GM12878 (cell line): ENCODE measurements at regions not wholly inside any gene's neighbourhood (a gene's known extent, or its start where the extent isn't known, plus 50 kb on each side); places are given as distances from the start of the nearest gene placed in this dataset.

Experiments
- ATAC-seq: fragments of 200-7000 bp; cut with Tn5 transposase; 3 replicates; pipeline ENCODE4 v1.9.1; 2020; ENCODE audit warnings: mild to moderate bottlenecking, moderate library complexity
- BruUV-seq: library from RNA; stranded (reverse); fragments of 400-500 nt; replicated peaks from 2 replicates; lab custom pipeline; 2021; lab: Mats Ljungman, UMichigan
- CTCF ChIA-PET: fragments of 300-600 bp; sonication (Branson Sonifier 250); formaldehyde crosslinking; extraction: SDS; loops from one replicate; lab custom pipeline; 2021; ENCODE audit warnings: inconsistent platforms; lab: Yijun Ruan, JAX
- POLR2A ChIA-PET: fragments of 350-600 bp; formaldehyde crosslinking; extraction: SDS; loops from one replicate; lab custom pipeline; 2021; ENCODE audit warnings: inconsistent platforms; lab: Charles Lee
- RAD21 ChIA-PET: fragments of 300-600 bp; sonication (Branson Sonifier 250); formaldehyde crosslinking; loops from one replicate; lab custom pipeline; 2023; ENCODE audit warnings: antibody characterized with exemption; ENCODE audit not compliant: unreplicated experiment; lab: Charles Lee
- SMC1A ChIA-PET: fragments of 300-600 bp; sonication (Branson Sonifier 250); formaldehyde crosslinking; loops from one replicate; lab custom pipeline; 2023; ENCODE audit not compliant: unreplicated experiment, uncharacterized antibody; lab: Charles Lee
- DNase-seq: peaks from one replicate; pipeline ENCODE4 v3.0.0-alpha.2; 2011; ENCODE audit warnings: low read depth, low spot score
- FAIRE-seq: peaks from 3 replicates; lab custom pipeline; 2011; peaks lifted over from hg19 to GRCh38; lab: Jason Lieb, UNC
- H2AFZ ChIP-seq: 2 replicates; pipeline ENCODE4 v1.6.0; 2011; ENCODE audit warnings: low read depth, low read length, control low read depth; ENCODE audit not compliant: control insufficient read depth
- H3K27ac ChIP-seq: 2 replicates; pipeline ENCODE4 v1.5.1; 2011; ENCODE audit warnings: control low read depth; ENCODE audit not compliant: control insufficient read depth, insufficient read depth
- H3K27me3 ChIP-seq, 2 experiments: replicated peaks in 1 of 2; 2 replicates each; pipeline versions ENCODE4 v1.6.0 to v1.6.1; 2011; ENCODE audit warnings: low read length in 1 of 2; ENCODE audit not compliant: control insufficient read depth in 2 of 2, insufficient read depth in 2 of 2
- H3K36me3 ChIP-seq, 2 experiments: 2 replicates each; pipeline ENCODE4 v1.5.1; 2011; ENCODE audit warnings: low read length in 1 of 2; ENCODE audit not compliant: control insufficient read depth in 2 of 2, insufficient read depth in 2 of 2
- H3K4me1 ChIP-seq: 2 replicates; pipeline ENCODE4 v1.6.1; 2011; ENCODE audit warnings: mild to moderate bottlenecking, low read length, moderate library complexity, mixed read lengths; ENCODE audit not compliant: control insufficient read depth, insufficient read depth
- H3K4me2 ChIP-seq: 2 replicates; pipeline ENCODE4 v1.6.0; 2011; ENCODE audit warnings: control low read depth; ENCODE audit not compliant: control insufficient read depth, insufficient read depth
- H3K4me3 ChIP-seq: fragments of 200-600 bp; sonication (generic); 2 replicates; pipeline ENCODE4 v1.5.1; 2016
- H3K79me2 ChIP-seq: 2 replicates; pipeline ENCODE4 v1.6.0; 2011; ENCODE audit warnings: low read length; ENCODE audit not compliant: control insufficient read depth, insufficient read depth
- H3K9ac ChIP-seq: 2 replicates; pipeline ENCODE4 v1.8.0; 2011; ENCODE audit warnings: low read length, control low read depth, mixed read lengths; ENCODE audit not compliant: control insufficient read depth, insufficient read depth
- H3K9me3 ChIP-seq: replicated peaks from 3 replicates; pipeline ENCODE4 v1.5.1; 2011; ENCODE audit warnings: mild to moderate bottlenecking, low read length; ENCODE audit not compliant: control insufficient read depth, insufficient read depth
- H4K20me1 ChIP-seq: 2 replicates; pipeline ENCODE4 v1.6.0; 2011; ENCODE audit not compliant: control insufficient read depth, insufficient read depth
- POLR2AphosphoS5 ChIP-seq: IDR thresholded peaks from 2 replicates; pipeline ENCODE4 v1.6.1; 2011; ENCODE audit warnings: mild to moderate bottlenecking, low read length, inconsistent platforms
- TCF3 ChIP-seq: IDR thresholded peaks from 2 replicates; pipeline ENCODE4 v1.6.1; 2012; ENCODE audit warnings: low read depth, mild to moderate bottlenecking, low read length, borderline replicate concordance; ENCODE audit not compliant: insufficient read depth
- ZBED1 ChIP-seq: IDR thresholded peaks from 2 replicates; pipeline ENCODE4 v1.6.1; 2016; ENCODE audit warnings: borderline replicate concordance
- WGBS: methylation state at CpG from one replicate; pipeline ENCODE4 v1.1.6; 2016; ENCODE audit warnings: low lambda C conversion rate; ENCODE audit not compliant: insufficient replicate concordance, insufficient coverage; ENCODE audit errors: missing lambda C conversion rate; 5-methylcytosine and 5-hydroxymethylcytosine counted together
- in situ Hi-C: fragments of 300-500 bp; cut with MboI; formaldehyde crosslinking; loops from 9 replicates; pipeline ENCODE4 v1.14.3; 2018; ENCODE audit warnings: mixed read lengths
- intact Hi-C: fragments of 100-400 bp; cut with micrococcal nuclease; formaldehyde crosslinking; loops from one replicate; pipeline ENCODE4 v1.14.2; 2022; ENCODE audit not compliant: unreplicated experiment
- TF ChIP-seq, protein P1 (sequence below), 3 experiments: IDR thresholded peaks in 2 of 3; conservative IDR thresholded peaks in 1 of 3; 2 replicates each; pipeline ENCODE4 v1.5.1; 2011; ENCODE audit warnings: low read depth in 3 of 3, low read length in 3 of 3, mild to moderate bottlenecking in 3 of 3, control low read depth in 2 of 3, moderate library complexity in 2 of 3, inconsistent platforms in 1 of 3, mixed read lengths in 1 of 3; ENCODE audit not compliant: control insufficient read depth in 2 of 3, insufficient read depth in 1 of 3; ENCODE audit errors: extremely low read depth in 1 of 3
- TF ChIP-seq, protein P2 (sequence below): fragments of 450-650 bp; IDR thresholded peaks from 2 replicates; pipeline ENCODE4 v1.6.1; 2016; ENCODE audit warnings: mild to moderate bottlenecking
- TF ChIP-seq, protein P3 (sequence below): fragments of 450-650 bp; IDR thresholded peaks from 2 replicates; pipeline ENCODE4 v1.6.1; 2017; ENCODE audit warnings: low read depth, mild to moderate bottlenecking, moderate library complexity
- TF ChIP-seq, protein P4 (sequence below): fragments of 450-650 bp; formaldehyde crosslinking; IDR thresholded peaks from 2 replicates; pipeline ENCODE4 v1.5.0; 2022; ENCODE audit warnings: mild to moderate bottlenecking, missing genetic modification characterization

DNA sequence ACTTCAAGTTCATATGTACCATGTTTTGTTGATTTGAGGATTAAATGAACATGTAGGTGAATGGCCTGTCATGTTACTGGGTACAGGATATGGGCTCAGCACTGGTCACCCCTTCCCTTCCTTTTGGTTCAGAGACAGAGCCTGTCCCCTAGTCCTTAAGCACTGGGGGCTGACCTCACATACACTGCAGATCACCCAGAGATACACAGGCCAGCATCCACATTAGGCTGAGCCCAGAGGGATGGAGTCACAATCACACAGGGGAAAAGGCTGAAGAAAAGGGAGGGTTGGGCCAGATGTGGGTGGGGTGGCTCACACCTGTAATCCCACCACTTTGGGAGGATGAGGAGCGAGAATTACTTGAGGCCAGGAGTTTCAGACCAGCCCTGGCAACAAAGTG, 62.3 kb downstream of the IGLL5 start (continued):
- TF ChIP-seq, protein P1, sequence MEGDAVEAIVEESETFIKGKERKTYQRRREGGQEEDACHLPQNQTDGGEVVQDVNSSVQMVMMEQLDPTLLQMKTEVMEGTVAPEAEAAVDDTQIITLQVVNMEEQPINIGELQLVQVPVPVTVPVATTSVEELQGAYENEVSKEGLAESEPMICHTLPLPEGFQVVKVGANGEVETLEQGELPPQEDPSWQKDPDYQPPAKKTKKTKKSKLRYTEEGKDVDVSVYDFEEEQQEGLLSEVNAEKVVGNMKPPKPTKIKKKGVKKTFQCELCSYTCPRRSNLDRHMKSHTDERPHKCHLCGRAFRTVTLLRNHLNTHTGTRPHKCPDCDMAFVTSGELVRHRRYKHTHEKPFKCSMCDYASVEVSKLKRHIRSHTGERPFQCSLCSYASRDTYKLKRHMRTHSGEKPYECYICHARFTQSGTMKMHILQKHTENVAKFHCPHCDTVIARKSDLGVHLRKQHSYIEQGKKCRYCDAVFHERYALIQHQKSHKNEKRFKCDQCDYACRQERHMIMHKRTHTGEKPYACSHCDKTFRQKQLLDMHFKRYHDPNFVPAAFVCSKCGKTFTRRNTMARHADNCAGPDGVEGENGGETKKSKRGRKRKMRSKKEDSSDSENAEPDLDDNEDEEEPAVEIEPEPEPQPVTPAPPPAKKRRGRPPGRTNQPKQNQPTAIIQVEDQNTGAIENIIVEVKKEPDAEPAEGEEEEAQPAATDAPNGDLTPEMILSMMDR (IDR thresholded peaks at IDR 0.05 in 2 of 3, conservative IDR thresholded peaks at IDR 0.05 in 1 of 3; ENCODE audit: control insufficient read depth in 2 of 3, extremely low read depth in 1 of 3, insufficient read depth in 1 of 3, low read depth in 3 of 3, low read length in 3 of 3), result no peak
- TF ChIP-seq, protein P2, sequence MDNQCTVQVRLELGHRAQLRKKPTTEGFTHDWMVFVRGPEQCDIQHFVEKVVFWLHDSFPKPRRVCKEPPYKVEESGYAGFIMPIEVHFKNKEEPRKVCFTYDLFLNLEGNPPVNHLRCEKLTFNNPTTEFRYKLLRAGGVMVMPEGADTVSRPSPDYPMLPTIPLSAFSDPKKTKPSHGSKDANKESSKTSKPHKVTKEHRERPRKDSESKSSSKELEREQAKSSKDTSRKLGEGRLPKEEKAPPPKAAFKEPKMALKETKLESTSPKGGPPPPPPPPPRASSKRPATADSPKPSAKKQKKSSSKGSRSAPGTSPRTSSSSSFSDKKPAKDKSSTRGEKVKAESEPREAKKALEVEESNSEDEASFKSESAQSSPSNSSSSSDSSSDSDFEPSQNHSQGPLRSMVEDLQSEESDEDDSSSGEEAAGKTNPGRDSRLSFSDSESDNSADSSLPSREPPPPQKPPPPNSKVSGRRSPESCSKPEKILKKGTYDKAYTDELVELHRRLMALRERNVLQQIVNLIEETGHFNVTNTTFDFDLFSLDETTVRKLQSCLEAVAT, result no peak
- no peak for TF ChIP-seq POLR2AphosphoS5
- no peak for TF ChIP-seq ZBED1
- no peak for TF ChIP-seq TCF3
- TF ChIP-seq, protein P3, sequence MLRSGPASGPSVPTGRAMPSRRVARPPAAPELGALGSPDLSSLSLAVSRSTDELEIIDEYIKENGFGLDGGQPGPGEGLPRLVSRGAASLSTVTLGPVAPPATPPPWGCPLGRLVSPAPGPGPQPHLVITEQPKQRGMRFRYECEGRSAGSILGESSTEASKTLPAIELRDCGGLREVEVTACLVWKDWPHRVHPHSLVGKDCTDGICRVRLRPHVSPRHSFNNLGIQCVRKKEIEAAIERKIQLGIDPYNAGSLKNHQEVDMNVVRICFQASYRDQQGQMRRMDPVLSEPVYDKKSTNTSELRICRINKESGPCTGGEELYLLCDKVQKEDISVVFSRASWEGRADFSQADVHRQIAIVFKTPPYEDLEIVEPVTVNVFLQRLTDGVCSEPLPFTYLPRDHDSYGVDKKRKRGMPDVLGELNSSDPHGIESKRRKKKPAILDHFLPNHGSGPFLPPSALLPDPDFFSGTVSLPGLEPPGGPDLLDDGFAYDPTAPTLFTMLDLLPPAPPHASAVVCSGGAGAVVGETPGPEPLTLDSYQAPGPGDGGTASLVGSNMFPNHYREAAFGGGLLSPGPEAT, result no peak

DNA sequence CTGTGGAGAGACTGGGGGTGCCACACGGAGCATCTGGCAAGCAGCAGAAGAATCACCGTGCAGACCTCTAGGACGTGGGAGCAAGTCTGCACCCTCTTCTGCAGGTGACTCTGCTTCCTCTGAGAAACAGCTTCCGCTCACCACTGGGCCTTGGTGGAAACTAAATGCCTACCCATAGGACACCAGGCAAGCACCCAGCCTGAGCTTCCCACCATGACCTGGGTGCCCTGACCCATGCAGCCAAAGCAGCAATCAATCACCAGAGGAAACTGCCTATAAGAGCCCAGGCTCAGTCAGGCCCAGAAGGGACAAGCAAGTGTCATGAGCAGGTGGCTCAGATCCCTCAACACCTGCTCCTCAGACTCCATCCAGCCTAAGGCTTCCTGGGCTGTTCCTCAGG, 63.4 kb downstream of the IGLL5 start:
- no peak overlapping the region for H2AFZ ChIP-seq
- TF ChIP-seq, protein P4, sequence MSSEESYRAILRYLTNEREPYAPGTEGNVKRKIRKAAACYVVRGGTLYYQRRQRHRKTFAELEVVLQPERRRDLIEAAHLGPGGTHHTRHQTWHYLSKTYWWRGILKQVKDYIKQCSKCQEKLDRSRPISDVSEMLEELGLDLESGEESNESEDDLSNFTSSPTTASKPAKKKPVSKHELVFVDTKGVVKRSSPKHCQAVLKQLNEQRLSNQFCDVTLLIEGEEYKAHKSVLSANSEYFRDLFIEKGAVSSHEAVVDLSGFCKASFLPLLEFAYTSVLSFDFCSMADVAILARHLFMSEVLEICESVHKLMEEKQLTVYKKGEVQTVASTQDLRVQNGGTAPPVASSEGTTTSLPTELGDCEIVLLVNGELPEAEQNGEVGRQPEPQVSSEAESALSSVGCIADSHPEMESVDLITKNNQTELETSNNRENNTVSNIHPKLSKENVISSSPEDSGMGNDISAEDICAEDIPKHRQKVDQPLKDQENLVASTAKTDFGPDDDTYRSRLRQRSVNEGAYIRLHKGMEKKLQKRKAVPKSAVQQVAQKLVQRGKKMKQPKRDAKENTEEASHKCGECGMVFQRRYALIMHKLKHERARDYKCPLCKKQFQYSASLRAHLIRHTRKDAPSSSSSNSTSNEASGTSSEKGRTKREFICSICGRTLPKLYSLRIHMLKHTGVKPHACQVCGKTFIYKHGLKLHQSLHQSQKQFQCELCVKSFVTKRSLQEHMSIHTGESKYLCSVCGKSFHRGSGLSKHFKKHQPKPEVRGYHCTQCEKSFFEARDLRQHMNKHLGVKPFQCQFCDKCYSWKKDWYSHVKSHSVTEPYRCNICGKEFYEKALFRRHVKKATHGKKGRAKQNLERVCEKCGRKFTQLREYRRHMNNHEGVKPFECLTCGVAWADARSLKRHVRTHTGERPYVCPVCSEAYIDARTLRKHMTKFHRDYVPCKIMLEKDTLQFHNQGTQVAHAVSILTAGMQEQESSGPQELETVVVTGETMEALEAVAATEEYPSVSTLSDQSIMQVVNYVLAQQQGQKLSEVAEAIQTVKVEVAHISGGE, result no peak
- FAIRE-seq, result no peak
- no peak for ATAC-seq
- H3K4me3 ChIP-seq, result no peak overlapping the region
- no TSS peak for BruUV-seq
- H3K79me2 ChIP-seq, result no peaks in the 10 kb centered on the region
- H3K9me3 ChIP-seq, result no peaks in the 10 kb centered on the region
- CTCF ChIA-PET, result interaction anchor here (1.1 to 3.4 kb wide), 6 partner anchors 8 to 920 kb away, joined by 3 to 21 read pairs (median 4); no protein-coding TSS in a partner anchor
- in situ Hi-C loops, result loop anchor here (5.0 to 10.0 kb wide), 4 partner anchors 149 to 924 kb away; no protein-coding TSS in a partner anchor
- SMC1A ChIA-PET, result interaction anchor here (0.7 to 1.5 kb wide), 3 partner anchors 8 to 756 kb away, joined by 3 to 5 read pairs (median 3); no protein-coding TSS in a partner anchor
- RAD21 ChIA-PET, result interaction anchor here (3.2 kb wide), 1 partner anchor 96 kb away, joined by 13 read pairs; no protein-coding TSS in a partner anchor
- intact Hi-C loops, result loop anchor here (10.0 kb wide), 1 partner anchor 886 kb away; no protein-coding TSS in a partner anchor
- H3K4me2 ChIP-seq, result no peak overlapping the region
- H3K9ac ChIP-seq, result no peak overlapping the region
- WGBS, result 63% methylated on average over 4 of the region's 4 CpGs
- POLR2A ChIA-PET, result interaction anchor here (1.1 kb wide), 1 partner anchor 920 kb away, joined by 3 read pairs; no protein-coding TSS in a partner anchor
- no peaks in the 10 kb centered on the region for H3K27me3 ChIP-seq
- H4K20me1 ChIP-seq, result no peaks in the 10 kb centered on the region
- DNase-seq, result no peak
- H3K36me3 ChIP-seq, result no peaks in the 10 kb centered on the region
- H3K4me1 ChIP-seq, result peaks cover 29% of the 10 kb centered on the region
- no peak overlapping the region for H3K27ac ChIP-seq
